ENCODE measurements at regions not wholly inside any gene's neighbourhood (a gene's known extent, or its start where the extent isn't known, plus 50 kb on each side); places are given as distances from the start of the nearest gene placed in this dataset.
"Not testable (repeated sequence)": the region's sequence is repeated elsewhere in the genome, so short reads cannot be mapped to it uniquely, and the experiment has no call there.

GRCh38 chr12:5305425-5305824, 126.5 kb upstream of the NTF3 start:
- in situ Hi-C loops (cut with HindIII; ENCODE audit: low sequenced_read_pairs): no loop called here

DNA sequence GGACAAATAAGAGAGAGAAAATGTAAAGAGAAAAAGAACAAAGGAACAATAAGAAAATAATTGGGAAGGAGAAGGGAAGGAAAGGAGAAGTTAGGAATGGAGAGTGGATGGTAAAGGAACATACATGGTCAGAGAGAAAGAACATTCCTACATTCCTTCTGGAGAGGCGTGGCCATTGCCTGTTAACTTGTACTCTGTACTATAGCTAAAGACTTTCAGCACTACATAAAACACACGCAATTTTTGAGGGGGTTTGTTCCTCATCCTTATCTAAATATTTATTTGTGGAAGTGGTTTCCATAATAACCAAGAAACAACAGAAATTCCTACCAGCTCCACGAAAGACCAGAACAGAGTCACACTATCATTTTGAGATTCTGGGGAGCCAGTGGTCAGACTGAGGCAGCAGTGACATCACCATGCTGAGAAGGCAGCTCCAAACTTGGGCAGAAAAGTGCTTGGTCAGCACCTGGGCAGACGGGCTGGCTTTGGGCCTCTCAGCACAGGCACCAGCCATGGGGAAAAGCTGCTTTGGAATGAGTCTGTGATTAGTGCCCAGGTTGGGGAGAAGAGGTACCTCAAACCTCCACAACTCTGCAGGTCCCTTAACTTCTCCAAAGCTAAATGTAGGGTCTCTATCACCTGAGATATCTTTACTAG, 125.9 kb upstream of the NTF3 start:
- in situ Hi-C loops (cut with HindIII; ENCODE audit: low sequenced_read_pairs): no loop called here

- in situ Hi-C loops (cut with HindIII; ENCODE audit: low sequenced_read_pairs): no loop called here
Observed at GRCh38 chr12:5307065-5307464, 124.8 kb upstream of the NTF3 start.

DNA sequence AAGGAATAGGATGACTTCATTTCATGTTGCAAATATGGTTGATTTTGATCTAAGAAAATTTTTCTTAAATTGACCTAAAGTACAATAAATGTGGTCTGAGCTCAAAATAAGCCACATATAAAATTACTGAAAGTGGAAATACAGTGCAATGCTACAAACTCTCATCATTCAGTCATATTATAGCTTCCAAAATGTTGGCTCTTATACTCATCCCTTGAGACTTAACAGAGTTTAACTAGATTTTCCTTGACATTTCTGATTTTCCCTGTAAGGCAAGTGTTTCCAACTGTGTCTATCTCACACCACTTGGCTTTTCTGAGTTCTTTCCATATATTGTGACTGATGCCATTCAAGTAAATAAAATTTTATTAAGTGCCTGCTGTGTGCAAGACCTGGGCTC, 123.7 kb upstream of the NTF3 start:
- in situ Hi-C loops (cut with HindIII; ENCODE audit: low sequenced_read_pairs): no loop called here

DNA sequence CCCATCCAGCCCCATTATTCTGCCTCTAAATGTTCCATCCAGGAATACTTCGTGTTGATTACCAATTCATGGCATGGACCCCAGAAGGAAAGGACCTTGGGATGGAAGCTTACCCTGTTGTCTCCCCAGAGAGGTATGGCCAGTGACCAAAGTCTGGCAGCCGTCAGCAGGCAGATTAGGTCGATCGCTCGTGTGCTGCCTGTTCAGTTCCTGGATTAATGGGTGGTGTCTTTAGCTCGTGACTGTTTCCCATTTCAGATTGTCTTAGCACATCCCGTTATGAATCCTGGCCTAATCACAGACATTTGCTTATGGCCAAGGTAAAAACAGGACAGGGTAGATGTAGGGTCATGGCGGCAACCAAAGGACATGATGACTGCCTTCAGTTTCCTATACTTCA, 122.9 kb upstream of the NTF3 start:
- in situ Hi-C loops (cut with HindIII; ENCODE audit: low sequenced_read_pairs): no loop called here

DNA sequence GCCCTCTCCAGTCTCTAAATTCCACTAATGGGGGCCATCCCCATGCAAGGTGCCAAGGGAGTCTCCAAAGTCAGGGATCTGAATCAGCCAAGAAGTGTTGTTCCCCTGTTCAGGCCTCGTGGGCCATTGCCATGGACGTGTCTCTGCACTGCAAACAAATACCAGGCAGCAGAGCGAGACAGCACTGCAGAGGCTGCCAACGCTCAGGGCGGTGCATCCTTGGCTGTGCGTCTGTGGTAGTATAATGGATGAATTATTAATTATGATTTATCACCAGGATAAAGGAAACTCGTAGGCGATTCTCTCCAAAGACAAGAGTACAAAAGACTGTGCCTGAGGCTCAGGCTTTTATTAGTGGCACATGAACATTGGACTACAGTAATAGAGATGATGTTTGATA, 122.3 kb upstream of the NTF3 start:
- in situ Hi-C loops (cut with HindIII; ENCODE audit: low sequenced_read_pairs): no loop called here

DNA sequence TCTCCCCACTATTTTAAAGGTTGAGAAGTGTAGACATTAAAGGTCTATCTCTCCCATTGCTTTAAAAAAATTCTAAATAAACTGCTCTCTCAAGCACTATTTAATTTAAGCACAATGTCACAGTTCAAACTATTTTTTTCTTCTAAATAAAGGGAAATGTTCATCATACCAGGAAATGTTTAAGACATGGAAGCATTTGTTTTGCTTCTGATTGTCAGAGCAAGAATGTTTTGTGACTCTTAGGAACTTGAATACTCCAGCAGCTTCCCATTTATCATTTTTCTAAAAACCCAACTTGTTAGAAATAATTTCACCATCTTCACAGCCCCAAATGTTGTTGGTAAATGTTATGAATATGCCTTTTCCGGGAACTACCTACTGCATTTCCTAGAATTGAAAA, 121.8 kb upstream of the NTF3 start:
- in situ Hi-C loops (cut with HindIII; ENCODE audit: low sequenced_read_pairs): no loop called here

- in situ Hi-C loops (cut with HindIII; ENCODE audit: low sequenced_read_pairs): no loop called here
Observed at GRCh38 chr12:5317556-5317955, 114.4 kb upstream of the NTF3 start.

- in situ Hi-C loops (cut with HindIII; ENCODE audit: low sequenced_read_pairs): no loop called here
Observed at GRCh38 chr12:5318874-5319273, 113.0 kb upstream of the NTF3 start.

- in situ Hi-C loops (cut with HindIII; ENCODE audit: low sequenced_read_pairs): no loop called here
Observed at GRCh38 chr12:5328669-5329517, 103.0 kb upstream of the NTF3 start.

GRCh38 chr12:5332551-5332950, 99.4 kb upstream of the NTF3 start:
- in situ Hi-C loops (cut with HindIII; ENCODE audit: low sequenced_read_pairs): no loop called here

GRCh38 chr12:5333096-5333495, 98.8 kb upstream of the NTF3 start:
- in situ Hi-C loops (cut with HindIII; ENCODE audit: low sequenced_read_pairs): no loop called here

DNA sequence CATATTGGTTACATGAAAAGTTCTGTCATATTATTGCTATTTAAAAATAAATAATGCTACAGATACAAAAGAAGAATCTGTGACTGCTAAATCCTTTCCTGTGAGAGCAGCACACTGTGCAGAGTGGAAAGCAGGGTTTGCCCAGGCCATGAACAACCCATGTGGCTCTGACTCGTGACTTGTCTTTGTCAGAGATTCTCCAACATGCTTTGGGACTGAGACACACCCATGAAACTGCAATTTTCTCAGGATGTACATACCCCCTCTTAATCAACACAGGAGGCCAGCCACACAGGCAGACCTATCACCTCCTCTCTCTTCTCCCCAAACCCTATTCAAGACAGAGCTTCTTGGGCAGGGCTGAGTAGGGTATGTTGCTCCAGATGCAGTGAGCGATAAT, 96.8 kb upstream of the NTF3 start:
- in situ Hi-C loops (cut with HindIII; ENCODE audit: low sequenced_read_pairs): no loop called here

- in situ Hi-C loops (cut with HindIII; ENCODE audit: low sequenced_read_pairs): not testable (repeated sequence)
Observed at GRCh38 chr12:5341086-5341485, 90.8 kb upstream of the NTF3 start.

- in situ Hi-C loops (cut with HindIII; ENCODE audit: low sequenced_read_pairs): no loop called here
Observed at GRCh38 chr12:5343711-5344110, 88.2 kb upstream of the NTF3 start.

DNA sequence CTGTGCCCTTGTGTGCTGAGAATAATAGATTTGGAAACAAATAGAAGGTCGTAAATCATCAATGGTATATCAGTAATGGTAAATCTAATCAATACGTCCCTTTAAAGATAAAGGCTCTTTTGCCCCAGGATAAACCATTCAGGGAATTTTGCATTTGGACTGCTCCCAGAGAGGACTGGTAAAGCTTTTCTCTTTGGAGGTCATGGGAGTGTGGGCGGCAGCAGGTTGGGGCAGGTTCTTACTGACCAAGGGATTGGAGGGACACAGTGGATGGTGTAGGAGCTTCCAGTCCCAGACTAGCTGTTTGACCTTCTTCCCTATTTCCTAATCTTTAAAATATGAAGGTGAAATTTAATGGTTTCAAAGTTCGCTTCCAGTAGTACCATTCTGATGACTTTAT, 87.8 kb upstream of the NTF3 start:
- in situ Hi-C loops (cut with HindIII; ENCODE audit: low sequenced_read_pairs): no loop called here

GRCh38 chr12:5345534-5345933, 86.4 kb upstream of the NTF3 start:
- in situ Hi-C loops (cut with HindIII; ENCODE audit: low sequenced_read_pairs): no loop called here

GRCh38 chr12:5348057-5348456, 83.9 kb upstream of the NTF3 start:
- in situ Hi-C loops (cut with HindIII; ENCODE audit: low sequenced_read_pairs): no loop called here

DNA sequence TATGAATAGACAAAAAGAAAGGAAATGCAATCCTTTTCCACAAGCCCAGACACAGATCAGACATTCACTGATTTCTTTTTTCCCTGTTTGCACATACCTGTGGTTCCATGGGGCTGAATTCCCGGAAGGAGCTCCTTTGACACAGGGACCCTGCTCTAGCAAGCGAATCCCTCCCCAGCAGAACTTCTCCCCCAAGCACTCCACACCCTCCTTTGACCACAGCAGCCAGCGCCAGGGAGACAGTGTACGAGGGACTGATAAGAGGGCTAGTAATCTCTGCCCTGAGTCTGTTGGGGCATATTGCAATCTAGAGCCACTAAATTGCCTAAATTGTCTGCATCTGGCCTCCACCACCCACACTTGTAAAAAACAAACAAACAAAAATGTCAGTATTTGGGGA, 83.4 kb upstream of the NTF3 start:
- in situ Hi-C loops (cut with HindIII; ENCODE audit: low sequenced_read_pairs): no loop called here

DNA sequence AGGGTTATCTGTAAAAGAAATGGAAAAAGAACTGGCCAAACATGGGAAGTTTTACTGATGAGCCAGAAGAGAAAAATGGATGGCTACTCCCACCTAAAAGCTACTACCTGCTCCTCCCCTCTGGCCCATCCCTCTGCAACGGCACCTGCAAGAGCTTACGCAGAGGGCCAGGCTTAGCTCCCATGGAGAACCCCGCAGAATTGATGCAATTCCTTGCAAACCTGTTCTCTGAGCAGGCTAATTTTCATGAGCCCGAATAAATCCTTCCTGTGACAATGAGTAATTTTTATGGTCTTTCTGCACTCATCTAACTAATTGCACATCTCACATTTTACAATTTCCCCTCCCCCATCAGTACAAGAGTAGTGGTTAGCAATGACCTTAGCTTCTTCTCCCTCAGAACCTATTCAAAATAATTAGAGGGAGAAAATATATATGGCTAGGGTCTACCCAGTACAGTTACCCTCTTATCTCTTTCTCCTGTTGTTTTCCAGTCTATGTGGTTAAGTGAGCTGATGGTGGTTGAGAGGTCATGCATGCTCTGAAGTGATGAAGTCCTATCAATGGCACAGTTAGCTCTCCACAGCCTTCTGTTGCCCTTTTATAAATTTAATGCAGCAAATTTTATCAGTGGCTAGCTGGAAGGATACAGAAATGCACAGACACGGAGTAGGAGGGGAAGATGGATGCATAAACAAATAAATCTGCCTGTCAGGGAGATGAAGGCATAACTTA, 67.7 kb upstream of the NTF3 start:
- in situ Hi-C loops (cut with HindIII; ENCODE audit: low sequenced_read_pairs): no loop called here

- in situ Hi-C loops (cut with HindIII; ENCODE audit: low sequenced_read_pairs): no loop called here
Observed at GRCh38 chr12:5369298-5369697, 62.6 kb upstream of the NTF3 start.

- in situ Hi-C loops (cut with HindIII; ENCODE audit: low sequenced_read_pairs): no loop called here
Observed at GRCh38 chr12:5371631-5372030, 60.3 kb upstream of the NTF3 start.
